HEK293 (cell line): ENCODE measurements at regions not wholly inside any gene's neighbourhood (a gene's known extent, or its start where the extent isn't known, plus 50 kb on each side); places are given as distances from the start of the nearest gene placed in this dataset.

Experiments used
- CTCF ChIP-seq: fragments of 450-650 bp; formaldehyde crosslinking; IDR thresholded peaks from 2 replicates; pipeline ENCODE4 v1.5.1; 2016; ENCODE audit warnings: missing biosample characterization, missing genetic modification characterization
- KLF10 ChIP-seq: fragments of 450-650 bp; IDR thresholded peaks from 2 replicates; pipeline ENCODE4 v1.5.1; 2018; ENCODE audit warnings: missing biosample characterization, mild to moderate bottlenecking, missing genetic modification characterization
- MYNN ChIP-seq: fragments of 450-650 bp; formaldehyde crosslinking; IDR thresholded peaks from 2 replicates; pipeline ENCODE4 v1.5.1; 2016; ENCODE audit warnings: missing biosample characterization, missing genetic modification characterization, borderline replicate concordance
- ZNF121 ChIP-seq: fragments of 450-650 bp; formaldehyde crosslinking; IDR thresholded peaks from 2 replicates; pipeline ENCODE4 v1.5.1; 2016; ENCODE audit warnings: missing biosample characterization, missing genetic modification characterization
- ZNF18 ChIP-seq: fragments of 450-650 bp; formaldehyde crosslinking; IDR thresholded peaks from 2 replicates; pipeline ENCODE4 v1.5.1; 2016; ENCODE audit warnings: missing biosample characterization, missing genetic modification characterization
- ZNF184 ChIP-seq: fragments of 450-650 bp; IDR thresholded peaks from 2 replicates; pipeline ENCODE4 v1.5.1; 2018; ENCODE audit warnings: missing biosample characterization, mild to moderate bottlenecking, missing genetic modification characterization
- ZNF670 ChIP-seq: fragments of 450-650 bp; formaldehyde crosslinking; IDR thresholded peaks from 2 replicates; pipeline ENCODE4 v1.5.1; 2016; ENCODE audit warnings: missing biosample characterization, missing genetic modification characterization, low read depth
- TF ChIP-seq, protein P1 (sequence below): fragments of 450-650 bp; formaldehyde crosslinking; IDR thresholded peaks from 2 replicates; pipeline ENCODE4 v1.5.1; 2016; ENCODE audit warnings: missing biosample characterization, missing genetic modification characterization

DNA sequence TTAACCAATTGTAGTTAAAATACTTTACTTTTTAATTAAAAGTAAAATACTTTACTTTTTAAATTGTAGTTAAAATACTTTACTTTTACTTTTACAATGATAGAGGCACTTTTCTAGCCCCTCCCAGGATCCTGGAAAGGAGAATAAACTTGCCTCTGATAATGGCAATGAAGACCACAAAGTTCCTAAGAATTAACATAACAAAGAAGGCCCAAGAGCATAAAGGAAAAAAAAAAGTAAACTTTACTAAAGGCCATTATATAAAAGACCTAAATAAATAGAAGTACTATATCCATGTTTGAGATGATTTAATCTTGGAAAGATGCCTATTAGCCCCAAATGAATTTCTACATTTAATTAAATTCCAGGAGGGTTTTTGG is 129.1 kb upstream of the THY1 start:
- TF ChIP-seq ZNF121: no peak
- TF ChIP-seq, protein P1, sequence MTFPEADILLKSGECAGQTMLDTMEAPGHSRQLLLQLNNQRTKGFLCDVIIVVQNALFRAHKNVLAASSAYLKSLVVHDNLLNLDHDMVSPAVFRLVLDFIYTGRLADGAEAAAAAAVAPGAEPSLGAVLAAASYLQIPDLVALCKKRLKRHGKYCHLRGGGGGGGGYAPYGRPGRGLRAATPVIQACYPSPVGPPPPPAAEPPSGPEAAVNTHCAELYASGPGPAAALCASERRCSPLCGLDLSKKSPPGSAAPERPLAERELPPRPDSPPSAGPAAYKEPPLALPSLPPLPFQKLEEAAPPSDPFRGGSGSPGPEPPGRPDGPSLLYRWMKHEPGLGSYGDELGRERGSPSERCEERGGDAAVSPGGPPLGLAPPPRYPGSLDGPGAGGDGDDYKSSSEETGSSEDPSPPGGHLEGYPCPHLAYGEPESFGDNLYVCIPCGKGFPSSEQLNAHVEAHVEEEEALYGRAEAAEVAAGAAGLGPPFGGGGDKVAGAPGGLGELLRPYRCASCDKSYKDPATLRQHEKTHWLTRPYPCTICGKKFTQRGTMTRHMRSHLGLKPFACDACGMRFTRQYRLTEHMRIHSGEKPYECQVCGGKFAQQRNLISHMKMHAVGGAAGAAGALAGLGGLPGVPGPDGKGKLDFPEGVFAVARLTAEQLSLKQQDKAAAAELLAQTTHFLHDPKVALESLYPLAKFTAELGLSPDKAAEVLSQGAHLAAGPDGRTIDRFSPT: no peak
- TF ChIP-seq ZNF184 (tag by site-specific recombination): no peak
- TF ChIP-seq CTCF (tag by site-specific recombination): no peak
- no peak for TF ChIP-seq KLF10
- no peak for TF ChIP-seq ZNF18 (tag by site-specific recombination)
- no peak for TF ChIP-seq MYNN (tag by site-specific recombination)
- TF ChIP-seq ZNF670 (tag by site-specific recombination): no peak
